Right hindlimb (tissue), 1 donor: ENCODE measurements at regions not wholly inside any gene's neighbourhood (a gene's known extent, or its start where the extent isn't known, plus 50 kb on each side); places are given as distances from the start of the nearest gene placed in this dataset.

Experiments
- DNase-seq: peaks from one replicate; pipeline ENCODE4 v3.0.0-alpha.2; 2018

DNA sequence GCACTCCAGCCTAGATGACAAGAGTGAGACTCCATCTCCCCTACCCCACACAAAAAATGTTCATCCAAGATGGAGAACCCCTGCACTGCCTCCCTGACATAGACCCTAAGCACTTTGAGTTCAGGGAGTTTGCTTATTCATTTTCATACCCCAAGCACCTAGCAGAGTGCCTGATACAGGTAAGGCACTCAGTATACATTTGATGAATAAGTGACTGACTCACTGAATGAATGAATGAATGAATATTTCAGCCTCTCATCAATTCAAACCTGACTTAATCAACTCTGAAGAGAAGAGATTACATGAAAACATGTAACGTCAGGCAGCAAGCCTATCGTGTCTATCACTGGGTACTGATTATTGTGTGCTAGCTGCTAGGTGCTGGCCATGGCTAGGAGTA is 121.3 kb upstream of the GADD45A start:
- no peak for DNase-seq

DNA sequence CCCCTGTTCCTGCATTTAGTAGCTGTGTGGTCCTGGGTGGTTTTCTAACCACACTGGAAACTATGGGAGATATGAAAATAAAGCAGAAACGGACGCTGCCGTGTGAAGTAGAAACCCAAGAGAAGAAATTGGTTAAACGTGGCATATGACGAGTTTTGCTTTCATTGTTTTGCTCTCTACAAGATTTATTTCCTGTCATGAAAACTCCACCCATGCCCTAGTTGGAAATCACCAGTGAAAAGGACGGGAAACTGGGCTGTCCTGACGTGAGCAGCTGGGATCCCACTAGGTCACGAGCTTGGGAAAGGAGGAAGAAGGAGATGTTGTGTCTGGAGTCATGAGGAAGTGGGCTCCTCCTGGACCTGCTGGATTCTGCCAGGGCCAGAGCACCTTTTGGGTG is 120.8 kb upstream of the GADD45A start:
- DNase-seq, result no peak

DNA sequence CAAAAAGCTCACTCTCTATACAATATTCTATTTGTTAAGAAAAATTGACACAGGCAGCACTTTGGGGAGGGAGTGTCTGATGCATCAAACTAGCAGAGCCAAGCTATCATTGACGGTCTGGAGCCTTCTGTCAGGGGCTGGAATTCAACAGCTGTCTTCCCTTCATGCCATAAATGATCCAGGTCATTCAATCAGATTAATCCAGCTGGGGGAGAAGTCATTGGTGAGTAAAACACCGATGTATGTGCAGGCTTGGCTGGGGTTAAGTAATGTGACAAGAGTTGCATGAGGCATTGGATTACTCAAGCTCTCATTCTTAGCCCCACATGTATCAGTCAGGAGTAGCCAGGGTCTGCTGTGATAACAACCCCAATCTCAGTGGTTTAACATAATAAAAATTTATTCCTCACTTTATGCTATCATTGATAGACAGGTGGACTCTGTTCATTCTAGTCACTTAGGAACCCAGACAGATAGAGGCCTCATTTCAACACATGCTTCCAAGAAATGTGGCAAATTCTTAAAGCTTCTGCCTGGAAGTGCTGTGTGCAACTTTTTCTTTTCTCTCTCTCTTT is 118.1 kb upstream of the GADD45A start:
- DNase-seq, result no peak

DNA sequence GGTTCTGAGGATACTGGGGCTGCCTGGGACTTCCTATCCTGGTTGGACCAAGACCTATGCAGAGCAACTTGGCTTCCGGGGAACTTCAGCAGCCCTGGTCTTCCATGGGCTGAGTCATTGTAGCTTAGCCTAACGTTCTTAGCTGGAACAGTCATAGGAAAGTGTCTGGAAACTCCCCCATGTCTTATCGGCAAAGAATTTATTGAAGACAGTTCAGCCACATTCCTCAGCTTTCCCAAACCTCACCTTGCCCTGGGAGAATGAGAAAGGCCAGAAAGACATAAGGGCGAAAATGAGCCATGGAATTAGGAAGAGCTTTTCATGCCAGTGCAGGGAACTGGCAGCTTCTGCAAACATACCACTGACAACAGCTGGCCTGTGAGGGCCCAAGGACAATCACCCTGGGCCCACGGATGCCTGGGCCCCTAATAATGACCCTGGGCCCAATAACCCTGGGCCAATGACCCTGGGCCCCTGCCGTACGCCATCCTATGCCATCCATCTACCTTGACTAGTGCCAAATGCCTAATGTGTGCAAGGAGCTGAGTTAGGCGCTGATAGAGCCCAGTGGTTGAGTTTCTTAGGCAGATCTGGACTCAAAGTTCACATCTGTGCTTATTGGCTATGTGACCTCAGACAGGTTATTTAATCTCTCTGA is 114.4 kb upstream of the GADD45A start:
- DNase-seq, result no peak

DNA sequence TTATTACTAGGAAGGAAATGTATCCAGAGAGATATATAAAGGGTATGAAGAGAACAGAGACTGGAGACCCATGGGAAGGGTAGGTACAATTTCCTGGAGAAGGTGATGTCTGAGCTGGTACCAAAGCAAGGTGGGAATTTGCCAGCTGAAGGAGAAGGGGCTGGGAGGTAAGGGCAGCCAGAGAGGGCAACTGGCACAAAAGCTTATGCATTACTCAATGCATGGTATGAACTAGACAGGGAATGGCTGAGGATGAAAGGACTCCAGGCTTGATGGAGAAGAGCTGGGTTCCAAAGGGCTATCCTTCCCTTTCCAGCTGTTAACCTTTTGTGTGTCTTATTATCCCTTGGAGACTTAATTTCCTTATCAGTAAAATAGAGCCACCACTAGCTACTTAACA is 113.6 kb upstream of the GADD45A start:
- no peak for DNase-seq

DNA sequence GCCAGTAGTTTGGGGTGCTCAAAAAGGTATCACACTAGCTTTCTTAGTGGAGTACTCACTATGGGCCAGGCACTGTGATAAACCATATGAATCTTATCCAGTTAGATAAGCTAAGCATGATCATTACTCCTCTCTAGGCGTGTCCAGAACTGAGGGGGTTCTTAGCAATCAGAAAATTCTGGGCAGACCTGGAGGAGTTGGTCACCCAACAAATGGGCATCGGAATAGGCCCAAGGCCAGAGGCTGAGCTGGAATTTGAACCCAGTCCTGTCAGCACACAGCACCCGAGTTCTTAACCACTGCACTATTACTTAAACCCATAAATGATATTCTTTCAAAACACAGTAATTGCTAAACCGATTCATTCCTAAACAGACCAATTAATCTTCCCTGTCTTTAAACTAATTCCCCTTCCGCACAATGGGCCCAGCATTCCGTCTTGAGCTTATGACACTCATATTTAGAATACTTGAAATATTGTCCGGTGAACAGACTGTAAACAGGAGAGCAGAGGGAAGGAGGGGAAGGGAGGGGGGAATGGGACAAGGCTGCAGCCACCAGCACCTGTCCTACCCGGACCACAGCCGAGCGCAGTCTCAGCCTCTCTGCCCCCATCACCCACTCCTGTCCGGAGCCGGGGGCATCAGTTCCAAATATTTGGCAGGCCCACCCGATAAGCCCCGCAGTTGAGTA is 113.0 kb upstream of the GADD45A start:
- peak; percentile 28 for DNase-seq

DNA sequence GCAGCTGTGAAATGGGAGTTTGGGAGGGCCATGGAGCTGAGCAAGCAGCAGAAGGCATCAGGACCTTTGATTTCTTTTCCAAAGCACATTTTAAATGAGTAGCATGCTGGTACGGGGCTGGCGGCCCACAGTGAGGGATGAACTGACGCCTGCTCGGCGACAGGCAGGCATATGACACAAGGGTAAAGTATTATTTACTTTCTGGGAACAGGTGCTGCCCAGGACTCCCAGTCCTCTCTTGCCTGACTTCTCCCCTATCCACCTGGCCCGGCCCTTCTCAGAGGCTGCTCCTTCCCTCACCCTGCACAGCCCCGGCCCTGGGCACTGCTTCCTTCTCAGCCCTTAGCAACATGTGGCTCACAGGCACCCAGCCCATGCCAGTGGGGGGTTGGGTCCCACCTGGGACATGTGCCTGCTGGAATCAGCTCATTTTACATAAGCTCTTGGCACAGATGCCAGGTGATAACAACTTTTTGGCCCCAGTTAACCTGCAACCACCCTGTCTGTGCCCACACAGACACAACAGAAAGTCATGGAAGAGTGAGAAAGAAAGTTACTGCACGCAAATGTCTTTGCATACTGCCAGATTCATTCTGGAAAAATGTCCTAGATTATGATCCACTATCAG is 112.3 kb upstream of the GADD45A start:
- no peak for DNase-seq

DNA sequence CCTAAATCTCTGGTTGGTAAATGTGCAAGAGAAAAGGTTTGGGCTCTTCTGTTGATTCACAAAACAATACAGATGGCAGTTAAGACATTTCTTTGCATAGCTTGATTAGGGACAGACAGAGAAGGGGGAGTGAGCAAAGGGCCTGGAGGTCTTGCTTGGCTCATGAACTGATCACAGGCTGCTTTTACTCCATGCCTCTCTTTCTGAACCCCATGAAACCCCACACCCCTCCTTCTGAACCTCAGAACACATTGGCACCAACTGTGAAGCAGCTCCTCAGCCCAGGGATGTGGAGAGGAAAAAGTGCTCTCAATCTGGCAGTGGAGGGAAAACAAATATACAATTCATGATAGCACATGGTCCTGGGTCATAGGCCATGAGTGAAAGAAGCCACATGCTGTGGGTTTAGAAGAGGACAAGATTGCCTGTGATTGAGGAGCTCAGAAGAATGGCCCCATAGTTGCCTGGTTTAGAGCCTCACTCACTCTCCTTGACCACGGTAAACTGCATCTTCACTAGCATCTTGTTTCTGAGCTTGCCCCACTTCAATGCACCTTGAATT is 111.6 kb upstream of the GADD45A start:
- no peak for DNase-seq

DNA sequence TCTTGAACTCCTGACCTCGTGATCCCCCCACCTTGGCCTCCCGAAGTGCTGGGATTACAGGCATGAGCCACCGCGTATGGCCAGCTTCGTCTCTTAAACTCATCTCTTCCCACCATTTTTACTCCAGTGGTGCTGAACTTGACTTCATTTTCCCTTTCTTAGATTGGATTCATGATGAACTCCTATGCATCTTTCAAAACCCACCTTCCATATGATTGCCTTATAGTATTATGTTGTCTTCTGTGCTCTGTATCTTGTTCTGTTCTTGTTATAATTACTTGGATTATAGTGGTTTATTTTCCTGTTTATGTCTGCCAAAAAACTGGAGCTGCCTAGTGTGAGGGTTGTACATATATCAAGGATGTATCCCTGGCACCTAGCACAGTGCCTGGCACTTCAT is 110.8 kb upstream of the GADD45A start:
- no peak for DNase-seq

DNA sequence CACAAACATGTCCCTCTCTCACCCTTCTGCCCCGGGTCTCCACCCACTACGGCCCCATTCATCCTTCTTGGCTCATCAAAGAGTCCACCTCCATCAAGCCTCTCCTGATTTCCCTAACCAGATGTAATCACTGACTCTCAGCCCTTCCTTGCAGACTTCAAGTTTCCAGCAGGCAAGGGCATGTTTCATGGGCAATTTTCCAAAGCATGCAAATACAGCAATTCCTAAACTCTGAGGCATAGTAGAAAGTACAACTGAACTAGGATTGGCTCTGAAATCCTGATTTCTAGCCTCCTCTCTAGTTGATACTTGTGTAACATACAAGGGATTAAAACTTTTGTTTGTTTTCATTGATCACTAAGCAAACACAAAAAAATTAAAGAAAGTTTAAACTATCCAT is 109.1 kb upstream of the GADD45A start:
- DNase-seq, result no peak

DNA sequence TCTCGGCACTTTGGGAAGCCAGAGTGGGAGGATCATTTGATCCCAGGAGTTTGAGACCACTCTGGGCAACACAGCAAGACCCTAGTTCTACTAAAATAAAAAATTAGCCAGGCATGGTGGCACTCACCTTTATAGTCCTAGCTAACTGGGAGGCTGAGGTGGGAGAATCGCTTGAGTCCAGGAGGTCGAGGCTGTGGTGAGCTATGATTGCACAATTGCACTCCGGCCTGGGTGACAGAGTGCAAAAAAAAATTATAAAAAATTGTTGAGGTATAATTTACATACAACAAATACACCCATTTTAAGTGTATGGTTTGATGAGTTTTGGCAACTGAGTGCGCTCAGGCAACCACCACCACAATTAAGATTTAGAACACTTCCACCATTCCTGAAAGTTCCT is 108.5 kb upstream of the GADD45A start:
- no peak for DNase-seq

DNA sequence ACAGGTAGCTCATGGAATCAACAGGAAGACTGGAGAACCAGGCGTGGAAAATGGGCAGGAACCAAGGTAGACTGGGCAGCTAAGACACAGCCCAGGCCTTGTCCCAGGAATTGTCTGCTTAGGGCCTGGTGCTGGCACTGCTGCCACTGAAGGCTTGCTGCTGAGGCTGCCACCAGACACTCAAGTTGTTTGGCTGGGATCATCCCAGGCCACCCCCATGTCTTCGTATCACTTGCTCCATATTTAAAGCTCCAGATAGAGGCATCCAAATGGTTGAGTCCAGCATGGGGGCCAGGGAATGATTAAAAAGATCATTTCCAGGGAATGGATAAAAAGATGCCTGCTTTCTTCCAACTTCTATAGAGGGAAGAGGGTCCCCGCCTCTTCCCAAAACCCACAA is 107.4 kb upstream of the GADD45A start:
- DNase-seq, result no peak

DNA sequence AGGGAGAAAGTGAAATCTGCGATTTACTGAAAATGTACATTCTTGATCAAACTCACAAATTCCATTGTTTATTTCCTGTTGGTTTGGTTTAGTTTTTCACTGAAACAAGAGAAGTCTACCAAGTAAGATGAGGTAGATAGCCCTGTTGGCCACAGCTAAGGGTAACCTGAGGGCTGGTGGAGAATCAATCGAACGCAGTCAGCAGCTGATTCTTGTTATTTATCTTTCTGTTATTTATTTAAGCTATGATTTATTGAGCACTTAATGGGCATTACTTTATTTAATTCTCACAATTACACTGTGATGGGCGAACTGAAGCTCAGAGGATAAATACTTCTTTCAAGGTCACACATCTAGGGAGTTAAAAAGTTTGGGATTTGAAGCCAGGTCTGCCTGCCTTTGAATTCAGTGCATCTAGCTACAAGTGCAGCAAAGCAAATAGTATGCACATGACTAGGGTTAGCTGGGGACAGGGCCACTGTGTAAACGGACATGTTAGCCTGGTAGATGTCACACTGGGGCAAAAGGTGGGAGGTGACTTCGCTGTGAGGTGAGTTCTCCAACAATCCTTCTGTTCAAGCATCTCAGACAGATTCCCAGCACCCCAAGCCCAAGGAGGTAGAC is 106.5 kb upstream of the GADD45A start:
- no peak for DNase-seq

DNA sequence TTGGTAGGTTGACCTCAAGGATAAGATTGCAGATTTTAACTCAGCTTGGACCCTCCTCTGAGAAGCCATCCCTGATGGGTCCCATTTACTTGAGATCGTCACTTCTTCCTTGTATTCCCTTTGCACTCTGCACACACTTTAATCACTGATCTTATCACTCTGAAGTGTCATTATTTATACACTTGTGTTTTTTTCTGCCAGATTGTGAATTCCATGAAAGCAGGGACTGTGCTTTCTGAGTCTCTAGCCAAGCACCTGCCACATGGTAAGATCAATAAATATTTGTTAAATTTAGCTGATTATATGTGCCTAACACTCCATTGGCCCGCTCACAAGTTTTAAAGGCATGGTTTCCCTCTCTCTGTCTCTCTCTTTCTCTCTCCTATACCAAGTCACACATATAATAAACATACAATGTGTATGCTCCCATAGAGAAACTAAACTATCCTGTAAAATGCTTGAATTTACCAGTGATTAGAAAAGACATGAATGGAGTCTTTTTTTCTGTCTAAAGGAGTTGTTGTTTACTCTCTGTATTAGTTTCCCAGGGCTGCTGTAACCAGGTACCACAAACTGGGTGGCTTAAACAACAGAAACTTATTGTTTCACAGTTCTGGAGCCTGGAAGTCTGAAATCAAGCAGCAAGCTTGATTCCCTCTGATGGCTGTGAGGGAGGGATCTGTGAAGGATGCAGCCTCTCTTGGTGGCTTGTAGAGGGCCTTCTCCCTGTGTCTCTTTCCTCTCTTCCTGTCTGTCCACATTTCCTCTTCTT is 105.2 kb upstream of the GADD45A start:
- no peak for DNase-seq

DNA sequence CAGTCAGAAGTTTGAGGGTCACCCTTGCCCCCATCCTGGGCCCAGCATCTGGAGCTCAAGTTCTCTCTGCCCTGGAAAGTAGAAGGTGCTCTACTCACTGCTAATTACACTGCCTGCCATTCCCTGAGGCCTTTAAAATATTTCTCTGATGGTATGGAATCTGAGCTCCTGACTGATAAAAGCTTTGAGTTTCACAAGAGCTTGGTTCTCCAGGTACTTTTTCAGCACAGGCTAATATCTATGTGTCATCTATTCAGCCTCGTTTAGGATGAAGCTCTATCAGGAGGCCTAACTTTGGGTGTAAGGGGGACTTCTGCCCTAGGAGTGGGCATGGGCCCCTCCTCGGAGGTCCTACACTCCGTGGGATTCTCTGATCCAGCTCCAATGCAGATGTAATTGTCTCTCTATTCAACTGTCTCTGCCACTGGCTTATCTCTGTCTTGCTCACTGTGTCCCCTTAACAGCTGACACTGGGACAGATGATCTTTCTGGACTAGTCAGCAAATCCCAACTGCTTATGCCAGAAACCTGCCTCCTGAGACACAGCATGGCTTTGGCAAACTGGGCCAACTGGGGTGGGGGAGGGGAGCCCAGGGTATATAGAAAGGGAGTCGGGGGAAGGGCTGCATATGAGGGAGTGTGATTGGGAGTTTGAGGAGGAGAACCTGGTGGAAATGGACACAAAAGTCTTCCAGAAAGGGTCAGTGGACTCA is 104.2 kb upstream of the GADD45A start:
- DNase-seq, result peak; percentile 30

DNA sequence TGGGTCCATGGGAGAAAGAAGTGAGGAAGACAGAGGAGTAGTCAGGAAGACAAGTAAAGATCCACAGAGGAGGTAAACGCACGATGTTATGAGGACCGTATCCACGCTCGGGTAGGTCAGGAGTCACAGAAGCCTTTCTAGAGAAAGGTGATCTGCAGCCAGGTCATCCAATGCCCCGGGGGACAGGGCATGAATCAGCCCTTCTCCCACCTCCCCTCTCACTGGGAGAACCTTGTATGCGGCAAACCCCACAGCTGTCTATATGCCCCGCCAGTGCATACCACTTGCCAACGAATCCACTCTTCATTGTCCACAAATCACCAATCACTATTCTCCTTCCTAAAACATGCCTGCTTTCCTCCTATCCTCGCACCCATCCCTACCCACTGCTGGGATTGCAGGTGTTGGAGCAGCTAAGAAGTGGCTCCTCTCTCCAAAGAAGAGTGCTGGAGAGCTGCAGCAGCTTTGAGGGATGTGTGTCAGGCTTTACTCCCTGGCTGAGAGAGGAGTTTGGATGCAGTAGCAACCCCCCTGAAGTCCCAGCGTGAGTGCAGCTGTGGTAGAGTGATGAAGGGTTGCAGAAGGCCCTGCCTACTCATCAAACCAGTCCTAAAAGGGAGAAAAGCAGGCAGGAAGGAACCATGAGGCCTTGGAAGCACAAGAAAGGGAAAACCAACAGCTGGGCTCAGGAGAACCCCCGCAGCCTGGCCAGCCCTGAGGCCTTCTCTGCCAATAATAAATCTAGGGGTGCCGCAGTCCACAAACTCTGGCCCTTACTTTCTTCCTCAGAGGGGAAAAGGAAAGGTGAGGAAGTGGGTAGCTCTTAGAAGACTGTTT is 102.2 kb upstream of the GADD45A start:
- DNase-seq, result peak; percentile 39

DNA sequence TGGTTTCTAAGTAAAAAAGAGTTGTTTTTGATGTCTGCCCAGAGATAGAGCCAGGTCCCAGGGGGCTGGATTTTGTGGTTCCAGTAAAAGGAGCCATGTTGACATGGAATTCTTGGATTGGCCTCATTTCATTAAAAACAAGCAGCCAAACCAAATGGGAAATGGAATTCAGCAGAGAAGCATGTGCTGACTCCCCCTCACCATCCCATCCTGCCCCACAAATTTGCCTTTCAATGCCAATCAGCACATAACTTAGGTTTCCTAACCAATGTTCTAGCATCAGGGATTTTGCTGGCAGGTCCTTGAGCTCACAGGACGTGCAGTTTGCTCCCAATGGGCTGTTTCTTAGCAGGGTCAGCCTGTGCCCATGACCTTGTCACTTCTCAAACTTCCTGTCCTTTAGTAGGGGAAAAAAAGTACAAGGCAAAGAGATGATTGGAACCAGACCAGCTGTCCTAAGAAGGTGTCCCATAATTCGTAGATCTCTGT is 101.5 kb upstream of the GADD45A start:
- DNase-seq, result no peak

DNA sequence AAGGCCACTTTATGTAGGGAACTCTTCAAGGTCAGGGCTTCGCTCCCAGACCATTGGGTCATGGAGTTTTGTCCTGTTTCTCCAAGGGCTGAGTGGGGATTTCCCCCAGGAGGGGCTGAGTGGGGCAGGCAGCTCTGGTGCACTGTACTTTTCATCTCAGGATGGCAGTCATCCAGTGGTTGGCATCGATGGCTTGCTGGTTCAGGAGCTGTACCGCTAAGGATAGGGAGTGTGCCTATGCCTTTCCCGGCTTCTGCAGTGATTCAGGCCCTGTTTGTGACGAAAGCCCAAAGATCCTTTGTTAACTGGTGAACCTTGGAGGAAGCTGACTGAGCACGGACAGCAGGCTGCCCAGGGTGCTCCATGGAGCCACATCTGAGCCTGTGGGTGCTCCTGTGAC is 100.1 kb upstream of the GADD45A start:
- DNase-seq, result no peak

DNA sequence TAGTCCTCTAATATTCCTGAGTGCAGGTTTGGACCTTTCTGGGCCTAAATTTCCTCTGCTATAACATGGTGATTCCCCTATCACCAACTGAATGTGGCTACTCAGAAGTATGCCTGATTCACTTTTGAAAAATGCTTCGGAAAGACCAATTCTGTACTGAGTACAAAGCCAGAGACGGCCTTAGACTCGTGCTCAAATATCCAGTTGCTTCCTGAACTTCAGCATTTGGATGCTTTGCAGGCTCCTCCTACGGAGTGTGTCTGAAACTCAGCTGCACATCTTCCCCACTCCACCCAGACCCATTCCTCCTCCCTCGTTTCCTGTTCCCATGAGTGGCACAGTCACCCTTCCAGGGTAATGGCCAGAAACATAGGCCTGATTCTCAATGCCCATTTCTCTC is 98.4 kb upstream of the GADD45A start:
- DNase-seq, result no peak

DNA sequence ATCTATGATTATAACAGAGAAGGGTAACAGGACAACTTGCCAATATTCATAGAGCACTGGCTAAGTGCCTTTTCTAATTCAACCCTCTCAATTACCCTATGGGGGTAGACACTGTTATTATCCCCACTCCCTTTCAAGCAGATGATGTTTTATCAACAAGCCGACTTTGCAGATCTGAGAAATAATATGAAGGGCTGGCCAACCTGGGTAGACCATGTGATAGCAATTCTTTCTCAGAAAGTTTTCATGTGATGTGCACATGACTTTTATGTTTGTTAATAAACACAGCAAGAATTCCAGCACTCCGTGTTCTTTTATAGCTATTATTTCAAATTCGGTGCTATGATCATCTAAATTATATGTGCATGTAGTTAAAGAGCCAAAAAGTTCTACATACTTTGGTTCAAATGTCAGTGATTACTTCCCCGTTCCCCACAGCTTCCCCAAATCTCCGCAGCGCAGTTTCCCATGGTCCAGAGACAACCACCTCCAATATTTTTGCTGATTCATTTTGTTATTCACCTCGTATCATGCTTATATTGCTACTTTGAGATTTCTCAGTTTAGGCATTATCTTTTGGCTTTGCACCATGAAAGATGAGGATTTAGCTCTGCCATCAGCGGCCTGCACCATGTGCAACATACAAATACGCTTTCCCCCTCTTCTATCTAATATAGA is 96.7 kb upstream of the GADD45A start:
- DNase-seq, result no peak
